ENCODE measurements at regions not wholly inside any gene's neighbourhood (a gene's known extent, or its start where the extent isn't known, plus 50 kb on each side); places are given as distances from the start of the nearest gene placed in this dataset.

DNA sequence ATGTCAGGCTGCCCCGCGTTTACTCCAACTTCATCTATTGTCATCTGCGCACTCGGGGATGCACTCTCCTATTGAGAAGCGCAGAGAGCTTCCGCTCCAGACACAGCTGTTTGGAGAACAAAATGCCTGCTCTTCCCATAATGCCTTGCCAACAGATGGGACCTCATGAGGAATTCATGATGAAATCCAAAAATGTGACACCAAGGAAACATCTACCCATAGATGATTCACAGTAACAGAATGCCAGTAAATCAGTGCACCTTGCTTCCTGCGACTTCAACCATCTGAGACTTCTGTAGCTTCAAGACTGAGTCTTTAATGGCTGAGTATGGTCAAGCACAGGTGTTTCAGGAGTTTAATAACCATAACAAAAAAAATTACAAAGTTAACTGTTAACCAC, 1144.9 kb upstream of the GOT2 start:
- Histone ChIP-seq H3K4me1 (no peaks in the 10 kb centered on the region), H3K27me3 (no peaks in the 10 kb centered on the region), H3K9me3 (no peaks in the 10 kb centered on the region), H3K27ac (no peak overlapping the region), H3K4me3 (no peak overlapping the region), H3K36me3 (no peaks in the 10 kb centered on the region)
- intact Hi-C loops (cut with DNase I) = no loop called here
- no peak for DNase-seq (ENCODE audit: low spot score in 2 of 2)
- TF ChIP-seq, protein P1, sequence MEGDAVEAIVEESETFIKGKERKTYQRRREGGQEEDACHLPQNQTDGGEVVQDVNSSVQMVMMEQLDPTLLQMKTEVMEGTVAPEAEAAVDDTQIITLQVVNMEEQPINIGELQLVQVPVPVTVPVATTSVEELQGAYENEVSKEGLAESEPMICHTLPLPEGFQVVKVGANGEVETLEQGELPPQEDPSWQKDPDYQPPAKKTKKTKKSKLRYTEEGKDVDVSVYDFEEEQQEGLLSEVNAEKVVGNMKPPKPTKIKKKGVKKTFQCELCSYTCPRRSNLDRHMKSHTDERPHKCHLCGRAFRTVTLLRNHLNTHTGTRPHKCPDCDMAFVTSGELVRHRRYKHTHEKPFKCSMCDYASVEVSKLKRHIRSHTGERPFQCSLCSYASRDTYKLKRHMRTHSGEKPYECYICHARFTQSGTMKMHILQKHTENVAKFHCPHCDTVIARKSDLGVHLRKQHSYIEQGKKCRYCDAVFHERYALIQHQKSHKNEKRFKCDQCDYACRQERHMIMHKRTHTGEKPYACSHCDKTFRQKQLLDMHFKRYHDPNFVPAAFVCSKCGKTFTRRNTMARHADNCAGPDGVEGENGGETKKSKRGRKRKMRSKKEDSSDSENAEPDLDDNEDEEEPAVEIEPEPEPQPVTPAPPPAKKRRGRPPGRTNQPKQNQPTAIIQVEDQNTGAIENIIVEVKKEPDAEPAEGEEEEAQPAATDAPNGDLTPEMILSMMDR (IDR thresholded peaks at IDR 0.05) = no peak

DNA sequence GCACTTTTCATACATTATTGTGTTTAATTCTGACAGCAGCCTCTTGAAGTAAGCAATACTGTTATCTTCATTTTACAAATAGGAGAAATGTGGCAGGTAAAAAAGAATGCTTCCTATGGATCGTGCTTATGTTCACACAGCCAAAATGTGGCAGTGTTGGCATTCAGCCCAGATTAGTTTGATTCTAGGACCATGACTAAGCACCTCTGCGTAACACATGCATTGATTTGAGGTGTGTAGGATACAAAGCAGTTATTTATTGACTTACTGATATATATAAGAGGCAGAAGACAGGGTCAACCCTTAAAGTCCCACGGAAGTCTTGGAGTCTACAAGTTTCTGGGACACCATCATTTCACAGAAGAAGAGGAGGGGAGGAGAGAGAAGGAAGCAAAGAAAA, 1144.4 kb upstream of the GOT2 start:
- intact Hi-C loops (cut with DNase I) = no loop called here
- H3K36me3 ChIP-seq = no peaks in the 10 kb centered on the region
- H3K9me3 ChIP-seq = no peaks in the 10 kb centered on the region
- no peak overlapping the region for H3K27ac ChIP-seq
- TF ChIP-seq, protein P1 (IDR thresholded peaks at IDR 0.05) = no peak
- no peaks in the 10 kb centered on the region for H3K4me1 ChIP-seq
- no peaks in the 10 kb centered on the region for H3K27me3 ChIP-seq
- DNase-seq (ENCODE audit: low spot score in 2 of 2) = no peak
- H3K4me3 ChIP-seq = no peak overlapping the region

DNA sequence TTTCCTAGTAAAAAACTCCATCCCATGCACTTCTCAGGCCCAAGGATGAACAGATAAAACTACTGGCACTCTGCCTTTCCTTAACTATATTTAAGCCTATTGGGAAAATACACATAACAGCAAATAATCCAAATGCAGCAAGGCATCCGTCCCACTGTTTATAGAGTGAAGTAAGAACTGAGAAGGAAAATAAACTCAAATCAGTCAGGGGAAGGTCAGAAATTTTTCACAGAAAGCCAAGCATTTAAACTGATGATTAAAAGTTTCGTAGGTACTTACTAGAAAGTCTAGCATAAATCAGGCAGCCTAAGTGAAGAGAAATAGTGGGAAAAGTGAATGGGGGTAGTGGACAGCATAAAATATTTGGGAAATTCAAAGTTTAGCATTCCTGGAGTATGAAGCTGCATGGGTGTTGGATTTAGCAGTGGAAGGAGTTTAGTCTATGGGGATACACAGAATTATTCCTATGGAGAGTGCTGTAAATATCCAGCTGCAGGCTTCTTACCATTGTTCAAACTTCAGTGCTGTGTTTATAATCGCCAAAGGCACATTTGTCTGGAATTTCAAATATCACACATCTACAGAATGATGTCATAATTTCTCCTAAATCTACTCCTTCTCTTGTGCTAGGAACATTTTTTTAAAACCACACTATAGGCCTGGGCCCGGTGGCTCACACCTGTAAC, 1131.0 kb upstream of the GOT2 start:
- no peaks in the 10 kb centered on the region for H3K27me3 ChIP-seq
- no peak overlapping the region for H3K27ac ChIP-seq
- TF ChIP-seq, protein P1 (IDR thresholded peaks at IDR 0.05) = no peak
- no peak overlapping the region for H3K4me3 ChIP-seq
- H3K9me3 ChIP-seq = no peaks in the 10 kb centered on the region
- intact Hi-C loops (cut with DNase I) = no loop called here
- H3K36me3 ChIP-seq = no peaks in the 10 kb centered on the region
- DNase-seq (ENCODE audit: low spot score in 2 of 2) = no peak
- H3K4me1 ChIP-seq = no peaks in the 10 kb centered on the region

DNA sequence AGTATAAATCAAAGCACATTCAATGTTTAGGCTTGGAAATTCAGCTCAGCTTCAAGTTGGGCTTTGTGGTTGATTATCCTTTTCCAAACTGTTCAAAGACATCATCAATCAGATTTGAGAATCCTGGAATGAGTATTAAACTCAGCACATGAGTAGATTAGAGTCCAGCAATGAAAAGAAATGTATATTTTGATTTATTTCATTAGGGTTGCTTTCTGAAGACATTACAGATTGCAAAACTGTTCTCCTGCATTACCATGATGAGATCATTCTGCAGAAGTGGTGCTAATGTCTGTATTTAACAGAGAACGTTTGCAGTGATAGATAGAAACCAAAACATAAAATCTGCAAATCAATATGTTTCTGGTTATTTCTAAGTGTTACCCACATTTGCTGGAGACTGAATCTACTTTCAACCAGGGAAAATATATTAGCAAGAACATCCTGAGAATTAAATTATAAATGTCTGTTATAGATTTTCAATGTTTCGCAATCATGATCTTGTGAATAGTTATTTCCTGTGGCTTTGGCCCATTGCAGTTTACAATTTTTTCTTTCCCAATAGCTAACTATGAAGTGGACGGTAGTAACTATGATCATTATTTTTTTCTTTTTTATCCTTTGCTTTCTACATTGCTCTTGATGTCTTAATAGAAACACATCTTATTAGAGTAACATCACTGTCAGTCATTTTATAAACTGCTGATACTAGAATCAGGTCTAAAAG, 1125.7 kb upstream of the GOT2 start:
- TF ChIP-seq, protein P1 (IDR thresholded peaks at IDR 0.05) = no peak
- no peaks in the 10 kb centered on the region for H3K27me3 ChIP-seq
- intact Hi-C loops (cut with DNase I) = no loop called here
- no peaks in the 10 kb centered on the region for H3K9me3 ChIP-seq
- H3K4me3 ChIP-seq = no peak overlapping the region
- no peak for DNase-seq (ENCODE audit: low spot score in 2 of 2)
- H3K36me3 ChIP-seq = no peaks in the 10 kb centered on the region
- no peaks in the 10 kb centered on the region for H3K4me1 ChIP-seq
- H3K27ac ChIP-seq = no peak overlapping the region

DNA sequence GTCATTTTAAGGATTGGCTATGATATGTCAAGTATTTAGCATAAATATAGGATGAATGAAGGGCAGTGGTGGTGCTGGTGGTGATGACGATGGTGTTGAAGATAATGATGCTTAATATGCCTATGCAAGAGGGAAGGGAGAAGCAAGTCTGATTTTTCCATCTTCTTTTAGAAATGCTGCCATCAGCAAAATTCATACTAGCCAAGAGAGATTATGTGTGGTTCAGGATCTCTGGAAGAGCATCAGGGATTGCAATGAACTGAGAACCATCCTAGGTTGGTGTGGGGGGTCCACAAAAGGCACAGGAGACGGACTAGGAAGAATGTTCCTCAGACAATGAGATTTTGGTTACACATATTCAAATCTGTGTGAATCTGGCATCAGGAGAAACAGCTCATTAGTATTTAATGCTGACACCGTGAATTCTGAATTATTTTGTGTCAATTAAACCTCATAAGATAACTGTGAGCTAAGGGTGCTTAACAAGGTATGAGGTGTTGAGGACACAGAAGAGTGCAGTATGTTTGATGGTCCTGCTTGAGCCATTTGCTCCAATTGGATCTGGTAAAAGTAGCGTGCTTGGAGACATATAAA, 1120.8 kb upstream of the GOT2 start:
- intact Hi-C loops (cut with DNase I) = no loop called here
- H3K27ac ChIP-seq = no peak overlapping the region

More for the DNA sequence above, 1120.8 kb upstream of the GOT2 start:
- Histone ChIP-seq H3K4me1 (no peaks in the 10 kb centered on the region), H3K9me3 (no peaks in the 10 kb centered on the region), H3K4me3 (no peak overlapping the region), H3K27me3 (no peaks in the 10 kb centered on the region), H3K36me3 (no peaks in the 10 kb centered on the region)
- DNase-seq (ENCODE audit: low spot score in 2 of 2) = no peak
- TF ChIP-seq, protein P1 (IDR thresholded peaks at IDR 0.05) = no peak
